SK-N-SH treated with all-trans-retinoic acid at 6 μM for 48 hours (cell line): ENCODE measurements at regions not wholly inside any gene's neighbourhood (a gene's known extent, or its start where the extent isn't known, plus 50 kb on each side); places are given as distances from the start of the nearest gene placed in this dataset.

Source experiments
- ATAC-seq: fragments of 200-7000 bp; cut with Tn5 transposase; 3 replicates; pipeline ENCODE4 v1.9.1; 2020; ENCODE audit warnings: mild to moderate bottlenecking, moderate library complexity
- ARNTL ChIP-seq: fragments of 450-650 bp; formaldehyde crosslinking; IDR thresholded peaks from 2 replicates; pipeline ENCODE4 v1.5.0; 2020; ENCODE audit warnings: low read depth, mild to moderate bottlenecking, moderate library complexity, borderline replicate concordance
- BACH2 ChIP-seq: fragments of 250-450 bp; sonication (Bioruptor Pico); IDR thresholded peaks from 2 replicates; pipeline ENCODE4 v1.9.0; 2021; ENCODE audit warnings: mild to moderate bottlenecking, borderline replicate concordance
- CSDC2 ChIP-seq: fragments of 250-450 bp; sonication (Bioruptor Pico); IDR thresholded peaks from 2 replicates; pipeline ENCODE4 v1.5.0; 2020; ENCODE audit warnings: mild to moderate bottlenecking, moderate library complexity
- ESRRG ChIP-seq: fragments of 250-450 bp; sonication (Bioruptor Pico); IDR thresholded peaks from 2 replicates; pipeline ENCODE4 v1.6.1; 2021; ENCODE audit warnings: mild to moderate bottlenecking
- GLIS3 ChIP-seq: fragments of 250-450 bp; sonication (Bioruptor Pico); IDR thresholded peaks from 2 replicates; pipeline ENCODE4 v1.5.0; 2020; ENCODE audit warnings: mild to moderate bottlenecking, moderate library complexity
- ISL1 ChIP-seq: fragments of 250-450 bp; sonication (Bioruptor Pico); IDR thresholded peaks from 2 replicates; pipeline ENCODE4 v2.1.2; 2022; ENCODE audit warnings: mild to moderate bottlenecking, moderate library complexity
- OSR1 ChIP-seq: fragments of 250-450 bp; sonication (Bioruptor Pico); IDR thresholded peaks from 2 replicates; pipeline ENCODE4 v1.8.0; 2022; ENCODE audit warnings: moderate library complexity, mild to moderate bottlenecking, inconsistent platforms
- RARB ChIP-seq: fragments of 250-450 bp; sonication (Bioruptor Pico); IDR thresholded peaks from 2 replicates; pipeline ENCODE4 v1.8.0; 2021; ENCODE audit warnings: mild to moderate bottlenecking, moderate library complexity
- SNAI2 ChIP-seq: fragments of 250-450 bp; sonication (Bioruptor Pico); IDR thresholded peaks from 2 replicates; pipeline ENCODE4 v1.5.0; 2020; ENCODE audit warnings: mild to moderate bottlenecking, moderate library complexity
- TCF4 ChIP-seq: fragments of 250-450 bp; sonication (Bioruptor Pico); IDR thresholded peaks from 2 replicates; pipeline ENCODE4 v1.8.0; 2021; ENCODE audit warnings: mild to moderate bottlenecking, moderate library complexity, borderline replicate concordance
- TOX ChIP-seq: fragments of 250-450 bp; sonication (Bioruptor Pico); IDR thresholded peaks from 2 replicates; pipeline ENCODE4 v1.8.0; 2021; ENCODE audit warnings: mild to moderate bottlenecking, moderate library complexity, borderline replicate concordance
- ZC3H10 ChIP-seq: fragments of 250-450 bp; sonication (Bioruptor Pico); IDR thresholded peaks from 2 replicates; pipeline ENCODE4 v1.5.1; 2021; ENCODE audit warnings: mild to moderate bottlenecking, moderate library complexity
- ZFP3 ChIP-seq: fragments of 250-450 bp; sonication (Bioruptor Pico); IDR thresholded peaks from 2 replicates; pipeline ENCODE4 v1.5.0; 2020; ENCODE audit warnings: mild to moderate bottlenecking, moderate library complexity
- ZFP30 ChIP-seq: fragments of 450-650 bp; formaldehyde crosslinking; IDR thresholded peaks from 2 replicates; pipeline ENCODE4 v1.5.0; 2022; ENCODE audit warnings: mild to moderate bottlenecking, moderate library complexity
- ZNF565 ChIP-seq: fragments of 450-650 bp; formaldehyde crosslinking; conservative IDR thresholded peaks from 2 replicates; pipeline ENCODE4 v1.5.0; 2020; ENCODE audit warnings: low read depth, mild to moderate bottlenecking, moderate library complexity
- ZNF70 ChIP-seq: fragments of 450-650 bp; formaldehyde crosslinking; IDR thresholded peaks from 2 replicates; pipeline ENCODE4 v1.5.0; 2020; ENCODE audit warnings: mild to moderate bottlenecking, moderate library complexity
- ZNF8 ChIP-seq: fragments of 450-650 bp; formaldehyde crosslinking; IDR thresholded peaks from 2 replicates; pipeline ENCODE4 v1.5.0; 2020; ENCODE audit warnings: mild to moderate bottlenecking, moderate library complexity
- TF ChIP-seq, protein P1 (sequence below): fragments of 250-450 bp; sonication (Bioruptor Pico); IDR thresholded peaks from 2 replicates; pipeline ENCODE4 v1.8.0; 2021; ENCODE audit warnings: low read depth, mild to moderate bottlenecking, moderate library complexity, borderline replicate concordance
- TF ChIP-seq, protein P2 (sequence below): fragments of 250-450 bp; sonication (Bioruptor Pico); IDR thresholded peaks from 2 replicates; pipeline ENCODE4 v1.5.0; 2020; ENCODE audit warnings: mild to moderate bottlenecking, moderate library complexity
- TF ChIP-seq, protein P3 (sequence below): fragments of 250-450 bp; sonication (Bioruptor Pico); IDR thresholded peaks from 2 replicates; pipeline ENCODE4 v1.5.1; 2021; ENCODE audit warnings: mild to moderate bottlenecking, moderate library complexity
- TF ChIP-seq, protein P4 (sequence below): fragments of 250-450 bp; sonication (Bioruptor Pico); IDR thresholded peaks from 2 replicates; pipeline ENCODE4 v1.8.0; 2020; ENCODE audit warnings: mild to moderate bottlenecking, moderate library complexity, borderline replicate concordance
- TF ChIP-seq, protein P5 (sequence below): fragments of 250-450 bp; sonication (Bioruptor Pico); IDR thresholded peaks from 2 replicates; pipeline ENCODE4 v1.5.1; 2020; ENCODE audit warnings: low read depth, mild to moderate bottlenecking, moderate library complexity

DNA sequence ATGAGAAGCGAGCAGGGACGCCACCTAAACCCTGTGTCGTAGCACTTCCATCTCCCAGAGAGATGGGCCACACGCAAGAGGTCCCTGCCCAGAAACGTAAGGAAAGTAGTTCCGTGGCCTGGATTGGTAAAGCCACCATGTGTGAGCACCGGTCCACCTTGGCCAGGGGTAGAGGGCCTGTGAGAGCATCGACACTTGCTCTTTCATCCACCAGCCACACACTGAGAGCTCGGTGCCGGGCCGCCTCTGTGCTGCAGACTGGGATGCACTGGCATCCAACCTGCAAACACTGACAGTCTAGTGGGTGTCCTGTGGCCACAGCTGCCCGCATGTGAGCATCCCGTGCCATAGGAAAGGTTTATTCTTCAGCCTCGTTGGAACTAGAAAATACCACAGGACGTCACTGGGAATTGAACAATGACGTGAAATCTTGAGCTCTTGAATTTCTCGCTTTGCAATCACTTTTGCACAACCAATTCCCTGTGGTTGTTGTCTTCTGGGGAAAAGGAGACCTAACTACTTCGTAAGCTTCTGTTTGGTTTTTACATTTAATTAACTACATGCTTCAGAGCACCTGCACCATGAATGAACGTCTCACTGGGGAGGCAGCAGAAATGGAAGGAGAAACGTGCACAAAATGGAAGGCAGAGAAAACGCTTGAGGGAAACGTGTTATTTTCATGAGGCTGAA, 212.0 kb upstream of the RAB6C start (continued):
- TF ChIP-seq, protein P1, sequence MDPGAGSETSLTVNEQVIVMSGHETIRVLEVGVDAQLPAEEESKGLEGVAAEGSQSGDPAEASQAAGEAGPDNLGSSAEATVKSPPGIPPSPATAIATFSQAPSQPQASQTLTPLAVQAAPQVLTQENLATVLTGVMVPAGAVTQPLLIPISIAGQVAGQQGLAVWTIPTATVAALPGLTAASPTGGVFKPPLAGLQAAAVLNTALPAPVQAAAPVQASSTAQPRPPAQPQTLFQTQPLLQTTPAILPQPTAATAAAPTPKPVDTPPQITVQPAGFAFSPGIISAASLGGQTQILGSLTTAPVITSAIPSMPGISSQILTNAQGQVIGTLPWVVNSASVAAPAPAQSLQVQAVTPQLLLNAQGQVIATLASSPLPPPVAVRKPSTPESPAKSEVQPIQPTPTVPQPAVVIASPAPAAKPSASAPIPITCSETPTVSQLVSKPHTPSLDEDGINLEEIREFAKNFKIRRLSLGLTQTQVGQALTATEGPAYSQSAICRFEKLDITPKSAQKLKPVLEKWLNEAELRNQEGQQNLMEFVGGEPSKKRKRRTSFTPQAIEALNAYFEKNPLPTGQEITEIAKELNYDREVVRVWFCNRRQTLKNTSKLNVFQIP (CRISPR knock-in tag), result no peak
- TF ChIP-seq GLIS3, result no peak
- no peak for TF ChIP-seq ZNF8
- no peak for TF ChIP-seq ZFP30 (CRISPR knock-in tag)
- TF ChIP-seq ARNTL (CRISPR knock-in tag), result no peak
- TF ChIP-seq ISL1 (CRISPR knock-in tag), result no peak
- TF ChIP-seq ZC3H10 (CRISPR knock-in tag), result no peak
- TF ChIP-seq TCF4 (CRISPR knock-in tag), result no peak

DNA sequence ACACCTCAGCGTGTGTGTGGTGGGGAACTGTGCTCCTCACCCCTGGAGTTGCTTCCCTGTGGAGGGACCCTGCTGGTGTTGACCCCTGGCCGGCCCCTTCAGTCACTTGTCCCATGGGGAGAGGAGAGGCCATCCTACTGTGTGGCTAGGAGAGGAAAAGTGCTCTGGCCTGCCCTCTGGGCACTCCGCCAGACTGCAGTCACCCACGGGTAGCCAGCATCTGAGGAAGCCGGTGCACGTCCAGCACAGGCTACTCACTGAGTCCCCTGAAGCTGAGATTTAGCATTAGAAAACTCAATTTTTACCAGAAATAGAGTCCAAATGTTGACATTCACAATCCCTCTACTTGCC, 211.5 kb upstream of the RAB6C start:
- TF ChIP-seq ZFP30 (CRISPR knock-in tag), result no peak
- TF ChIP-seq, protein P2, sequence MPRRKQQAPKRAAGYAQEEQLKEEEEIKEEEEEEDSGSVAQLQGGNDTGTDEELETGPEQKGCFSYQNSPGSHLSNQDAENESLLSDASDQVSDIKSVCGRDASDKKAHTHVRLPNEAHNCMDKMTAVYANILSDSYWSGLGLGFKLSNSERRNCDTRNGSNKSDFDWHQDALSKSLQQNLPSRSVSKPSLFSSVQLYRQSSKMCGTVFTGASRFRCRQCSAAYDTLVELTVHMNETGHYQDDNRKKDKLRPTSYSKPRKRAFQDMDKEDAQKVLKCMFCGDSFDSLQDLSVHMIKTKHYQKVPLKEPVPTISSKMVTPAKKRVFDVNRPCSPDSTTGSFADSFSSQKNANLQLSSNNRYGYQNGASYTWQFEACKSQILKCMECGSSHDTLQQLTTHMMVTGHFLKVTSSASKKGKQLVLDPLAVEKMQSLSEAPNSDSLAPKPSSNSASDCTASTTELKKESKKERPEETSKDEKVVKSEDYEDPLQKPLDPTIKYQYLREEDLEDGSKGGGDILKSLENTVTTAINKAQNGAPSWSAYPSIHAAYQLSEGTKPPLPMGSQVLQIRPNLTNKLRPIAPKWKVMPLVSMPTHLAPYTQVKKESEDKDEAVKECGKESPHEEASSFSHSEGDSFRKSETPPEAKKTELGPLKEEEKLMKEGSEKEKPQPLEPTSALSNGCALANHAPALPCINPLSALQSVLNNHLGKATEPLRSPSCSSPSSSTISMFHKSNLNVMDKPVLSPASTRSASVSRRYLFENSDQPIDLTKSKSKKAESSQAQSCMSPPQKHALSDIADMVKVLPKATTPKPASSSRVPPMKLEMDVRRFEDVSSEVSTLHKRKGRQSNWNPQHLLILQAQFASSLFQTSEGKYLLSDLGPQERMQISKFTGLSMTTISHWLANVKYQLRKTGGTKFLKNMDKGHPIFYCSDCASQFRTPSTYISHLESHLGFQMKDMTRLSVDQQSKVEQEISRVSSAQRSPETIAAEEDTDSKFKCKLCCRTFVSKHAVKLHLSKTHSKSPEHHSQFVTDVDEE (CRISPR knock-in tag), result no peak
- TF ChIP-seq, protein P3, sequence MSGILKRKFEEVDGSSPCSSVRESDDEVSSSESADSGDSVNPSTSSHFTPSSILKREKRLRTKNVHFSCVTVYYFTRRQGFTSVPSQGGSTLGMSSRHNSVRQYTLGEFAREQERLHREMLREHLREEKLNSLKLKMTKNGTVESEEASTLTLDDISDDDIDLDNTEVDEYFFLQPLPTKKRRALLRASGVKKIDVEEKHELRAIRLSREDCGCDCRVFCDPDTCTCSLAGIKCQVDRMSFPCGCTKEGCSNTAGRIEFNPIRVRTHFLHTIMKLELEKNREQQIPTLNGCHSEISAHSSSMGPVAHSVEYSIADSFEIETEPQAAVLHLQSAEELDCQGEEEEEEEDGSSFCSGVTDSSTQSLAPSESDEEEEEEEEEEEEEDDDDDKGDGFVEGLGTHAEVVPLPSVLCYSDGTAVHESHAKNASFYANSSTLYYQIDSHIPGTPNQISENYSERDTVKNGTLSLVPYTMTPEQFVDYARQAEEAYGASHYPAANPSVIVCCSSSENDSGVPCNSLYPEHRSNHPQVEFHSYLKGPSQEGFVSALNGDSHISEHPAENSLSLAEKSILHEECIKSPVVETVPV (CRISPR knock-in tag), result no peak
- no peak for TF ChIP-seq TOX
- TF ChIP-seq GLIS3, result no peak
- no peak for TF ChIP-seq SNAI2 (CRISPR knock-in tag)
- TF ChIP-seq, protein P4, sequence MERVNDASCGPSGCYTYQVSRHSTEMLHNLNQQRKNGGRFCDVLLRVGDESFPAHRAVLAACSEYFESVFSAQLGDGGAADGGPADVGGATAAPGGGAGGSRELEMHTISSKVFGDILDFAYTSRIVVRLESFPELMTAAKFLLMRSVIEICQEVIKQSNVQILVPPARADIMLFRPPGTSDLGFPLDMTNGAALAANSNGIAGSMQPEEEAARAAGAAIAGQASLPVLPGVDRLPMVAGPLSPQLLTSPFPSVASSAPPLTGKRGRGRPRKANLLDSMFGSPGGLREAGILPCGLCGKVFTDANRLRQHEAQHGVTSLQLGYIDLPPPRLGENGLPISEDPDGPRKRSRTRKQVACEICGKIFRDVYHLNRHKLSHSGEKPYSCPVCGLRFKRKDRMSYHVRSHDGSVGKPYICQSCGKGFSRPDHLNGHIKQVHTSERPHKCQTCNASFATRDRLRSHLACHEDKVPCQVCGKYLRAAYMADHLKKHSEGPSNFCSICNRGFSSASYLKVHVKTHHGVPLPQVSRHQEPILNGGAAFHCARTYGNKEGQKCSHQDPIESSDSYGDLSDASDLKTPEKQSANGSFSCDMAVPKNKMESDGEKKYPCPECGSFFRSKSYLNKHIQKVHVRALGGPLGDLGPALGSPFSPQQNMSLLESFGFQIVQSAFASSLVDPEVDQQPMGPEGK (CRISPR knock-in tag), result no peak
- no peak for TF ChIP-seq ZNF565 (CRISPR knock-in tag)
- TF ChIP-seq ZNF70 (CRISPR knock-in tag), result no peak
- TF ChIP-seq BACH2 (CRISPR knock-in tag), result no peak
- no peak for ATAC-seq

DNA sequence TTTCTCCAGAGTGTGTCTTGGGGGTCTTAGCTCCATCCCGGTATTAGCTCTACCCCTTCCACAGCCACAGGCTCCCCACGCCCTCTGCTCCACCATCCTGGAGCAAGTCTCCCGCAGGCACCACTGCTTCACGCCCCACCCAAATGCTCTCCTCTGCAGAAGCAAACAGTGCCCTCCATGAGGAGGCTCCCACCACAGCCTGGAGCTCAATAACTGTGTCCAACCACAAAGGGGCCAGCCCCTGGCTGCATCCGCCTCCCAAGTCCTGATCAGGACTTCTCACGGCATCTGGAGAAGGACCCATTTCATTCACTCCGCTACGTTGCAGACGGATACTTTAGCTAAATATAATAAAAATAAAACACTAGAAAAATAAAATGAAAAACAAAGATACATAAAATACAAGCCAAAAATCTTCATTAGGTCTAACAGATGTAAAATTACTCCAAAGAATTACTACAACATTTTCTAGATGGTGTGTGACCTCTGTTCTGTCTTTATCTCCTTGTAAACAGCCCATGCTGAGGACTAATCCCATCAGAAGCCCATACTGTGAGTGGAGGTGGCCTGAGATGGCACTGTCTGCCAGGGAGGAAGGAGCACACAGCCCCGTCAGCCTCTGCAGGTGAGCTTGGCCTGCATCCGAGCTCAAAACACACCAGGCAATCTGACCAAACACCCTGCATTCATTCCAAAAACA, 210.8 kb upstream of the RAB6C start:
- ATAC-seq, result no peak
- TF ChIP-seq CSDC2 (CRISPR knock-in tag), result no peak
- TF ChIP-seq TCF4 (CRISPR knock-in tag), result no peak
- no peak for TF ChIP-seq RARB (CRISPR knock-in tag)
- TF ChIP-seq, protein P4 (CRISPR knock-in tag), result no peak
- TF ChIP-seq, protein P1 (CRISPR knock-in tag), result no peak
- TF ChIP-seq OSR1 (CRISPR knock-in tag), result no peak
- no peak for TF ChIP-seq ISL1 (CRISPR knock-in tag)
- TF ChIP-seq, protein P5, sequence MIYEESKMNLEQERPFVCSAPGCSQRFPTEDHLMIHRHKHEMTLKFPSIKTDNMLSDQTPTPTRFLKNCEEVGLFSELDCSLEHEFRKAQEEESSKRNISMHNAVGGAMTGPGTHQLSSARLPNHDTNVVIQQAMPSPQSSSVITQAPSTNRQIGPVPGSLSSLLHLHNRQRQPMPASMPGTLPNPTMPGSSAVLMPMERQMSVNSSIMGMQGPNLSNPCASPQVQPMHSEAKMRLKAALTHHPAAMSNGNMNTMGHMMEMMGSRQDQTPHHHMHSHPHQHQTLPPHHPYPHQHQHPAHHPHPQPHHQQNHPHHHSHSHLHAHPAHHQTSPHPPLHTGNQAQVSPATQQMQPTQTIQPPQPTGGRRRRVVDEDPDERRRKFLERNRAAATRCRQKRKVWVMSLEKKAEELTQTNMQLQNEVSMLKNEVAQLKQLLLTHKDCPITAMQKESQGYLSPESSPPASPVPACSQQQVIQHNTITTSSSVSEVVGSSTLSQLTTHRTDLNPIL, result no peak
- no peak for TF ChIP-seq ESRRG (CRISPR knock-in tag)
- no peak for TF ChIP-seq ZFP3
